Ishikawa (cell line): ENCODE measurements at regions not wholly inside any gene's neighbourhood (a gene's known extent, or its start where the extent isn't known, plus 50 kb on each side); places are given as distances from the start of the nearest gene placed in this dataset.

Experiments used
- CEBPB ChIP-seq: IDR thresholded peaks from 2 replicates; pipeline ENCODE4 v1.6.1; 2012
- CREB1 ChIP-seq: IDR thresholded peaks from 2 replicates; pipeline ENCODE4 v1.6.1; 2012; ENCODE audit warnings: low read depth
- EGR1 ChIP-seq: IDR thresholded peaks from 2 replicates; pipeline ENCODE4 v1.6.1; 2012
- EP300 ChIP-seq: IDR thresholded peaks from 2 replicates; pipeline ENCODE4 v1.6.1; 2012; ENCODE audit warnings: borderline replicate concordance
- FOXM1 ChIP-seq: IDR thresholded peaks from 2 replicates; pipeline ENCODE4 v1.6.1; 2012; ENCODE audit warnings: low read depth, borderline replicate concordance
- RAD21 ChIP-seq: IDR thresholded peaks from 2 replicates; pipeline ENCODE4 v1.6.1; 2012; ENCODE audit warnings: low read depth
- TAF1 ChIP-seq: IDR thresholded peaks from 2 replicates; pipeline ENCODE4 v1.6.1; 2012; ENCODE audit warnings: low read depth, mild to moderate bottlenecking
- TCF12 ChIP-seq: IDR thresholded peaks from 2 replicates; pipeline ENCODE4 v1.6.1; 2012; ENCODE audit warnings: low read depth
- TEAD4 ChIP-seq: IDR thresholded peaks from 2 replicates; pipeline ENCODE4 v1.6.1; 2012
- YY1 ChIP-seq: IDR thresholded peaks from 2 replicates; pipeline ENCODE4 v1.6.1; 2012; ENCODE audit warnings: low read depth
- ZBTB7A ChIP-seq: IDR thresholded peaks from 2 replicates; pipeline ENCODE4 v1.6.1; 2012; ENCODE audit warnings: low read depth
- TF ChIP-seq, protein P1 (sequence below): IDR thresholded peaks from 2 replicates; pipeline ENCODE4 v1.6.1; 2012
- TF ChIP-seq, protein P2 (sequence below): IDR thresholded peaks from 2 replicates; pipeline ENCODE4 v1.6.1; 2012
- TF ChIP-seq, protein P3 (sequence below): IDR thresholded peaks from 2 replicates; pipeline ENCODE4 v1.6.1; 2012; ENCODE audit warnings: low read depth, mild to moderate bottlenecking

DNA sequence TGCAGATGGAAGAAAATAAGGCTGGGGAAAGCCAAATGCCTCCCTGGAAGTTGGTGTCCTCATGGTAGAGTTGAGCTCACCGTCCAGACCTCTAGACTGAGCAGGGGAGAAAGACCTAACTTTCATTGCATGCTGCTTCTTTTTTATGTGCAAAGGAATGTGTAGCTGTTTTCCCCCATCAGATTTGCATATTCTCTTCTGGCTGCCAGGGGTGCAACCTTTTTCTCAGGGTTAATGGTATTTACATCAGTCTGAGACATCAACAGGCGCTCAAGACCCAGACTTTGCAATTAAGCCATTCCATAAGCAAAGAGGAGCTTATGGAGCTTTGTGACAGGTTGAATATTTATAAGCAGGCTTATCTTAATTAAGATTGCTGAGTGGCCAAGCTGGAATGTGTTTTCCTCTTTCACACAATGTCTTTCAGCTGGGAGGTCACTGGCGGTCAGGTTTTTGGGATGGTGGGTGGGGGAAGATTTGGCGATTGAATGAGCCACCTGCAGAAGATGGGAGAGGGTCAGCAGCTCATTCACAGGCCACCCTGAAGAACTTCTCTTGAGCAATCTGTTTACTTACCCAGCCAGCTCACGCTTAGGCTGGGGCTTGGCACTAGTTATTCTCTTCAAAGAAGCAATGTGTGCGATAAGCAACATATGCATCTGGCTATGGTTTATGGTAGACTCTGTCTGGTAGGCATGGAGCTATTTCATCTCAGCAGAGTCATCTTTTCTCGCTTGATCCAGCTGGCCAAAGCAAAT, 88.6 kb downstream of the SCP2D1 start:
- TF ChIP-seq EGR1 (no peak), CEBPB (no peak), ZBTB7A (no peak), CREB1 (no peak), TCF12 (no peak), YY1 (no peak), RAD21 (no peak), FOXM1 (no peak), TAF1 (no peak), EP300 (no peak), TEAD4 (no peak)
- TF ChIP-seq, protein P1, sequence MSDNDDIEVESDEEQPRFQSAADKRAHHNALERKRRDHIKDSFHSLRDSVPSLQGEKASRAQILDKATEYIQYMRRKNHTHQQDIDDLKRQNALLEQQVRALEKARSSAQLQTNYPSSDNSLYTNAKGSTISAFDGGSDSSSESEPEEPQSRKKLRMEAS, result no peak
- TF ChIP-seq, protein P2, sequence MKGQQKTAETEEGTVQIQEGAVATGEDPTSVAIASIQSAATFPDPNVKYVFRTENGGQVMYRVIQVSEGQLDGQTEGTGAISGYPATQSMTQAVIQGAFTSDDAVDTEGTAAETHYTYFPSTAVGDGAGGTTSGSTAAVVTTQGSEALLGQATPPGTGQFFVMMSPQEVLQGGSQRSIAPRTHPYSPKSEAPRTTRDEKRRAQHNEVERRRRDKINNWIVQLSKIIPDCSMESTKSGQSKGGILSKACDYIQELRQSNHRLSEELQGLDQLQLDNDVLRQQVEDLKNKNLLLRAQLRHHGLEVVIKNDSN, result no peak
- TF ChIP-seq, protein P3, sequence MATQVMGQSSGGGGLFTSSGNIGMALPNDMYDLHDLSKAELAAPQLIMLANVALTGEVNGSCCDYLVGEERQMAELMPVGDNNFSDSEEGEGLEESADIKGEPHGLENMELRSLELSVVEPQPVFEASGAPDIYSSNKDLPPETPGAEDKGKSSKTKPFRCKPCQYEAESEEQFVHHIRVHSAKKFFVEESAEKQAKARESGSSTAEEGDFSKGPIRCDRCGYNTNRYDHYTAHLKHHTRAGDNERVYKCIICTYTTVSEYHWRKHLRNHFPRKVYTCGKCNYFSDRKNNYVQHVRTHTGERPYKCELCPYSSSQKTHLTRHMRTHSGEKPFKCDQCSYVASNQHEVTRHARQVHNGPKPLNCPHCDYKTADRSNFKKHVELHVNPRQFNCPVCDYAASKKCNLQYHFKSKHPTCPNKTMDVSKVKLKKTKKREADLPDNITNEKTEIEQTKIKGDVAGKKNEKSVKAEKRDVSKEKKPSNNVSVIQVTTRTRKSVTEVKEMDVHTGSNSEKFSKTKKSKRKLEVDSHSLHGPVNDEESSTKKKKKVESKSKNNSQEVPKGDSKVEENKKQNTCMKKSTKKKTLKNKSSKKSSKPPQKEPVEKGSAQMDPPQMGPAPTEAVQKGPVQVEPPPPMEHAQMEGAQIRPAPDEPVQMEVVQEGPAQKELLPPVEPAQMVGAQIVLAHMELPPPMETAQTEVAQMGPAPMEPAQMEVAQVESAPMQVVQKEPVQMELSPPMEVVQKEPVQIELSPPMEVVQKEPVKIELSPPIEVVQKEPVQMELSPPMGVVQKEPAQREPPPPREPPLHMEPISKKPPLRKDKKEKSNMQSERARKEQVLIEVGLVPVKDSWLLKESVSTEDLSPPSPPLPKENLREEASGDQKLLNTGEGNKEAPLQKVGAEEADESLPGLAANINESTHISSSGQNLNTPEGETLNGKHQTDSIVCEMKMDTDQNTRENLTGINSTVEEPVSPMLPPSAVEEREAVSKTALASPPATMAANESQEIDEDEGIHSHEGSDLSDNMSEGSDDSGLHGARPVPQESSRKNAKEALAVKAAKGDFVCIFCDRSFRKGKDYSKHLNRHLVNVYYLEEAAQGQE, result no peak
